ENCODE measurements at regions not wholly inside any gene's neighbourhood (a gene's known extent, or its start where the extent isn't known, plus 50 kb on each side); places are given as distances from the start of the nearest gene placed in this dataset.

DNA sequence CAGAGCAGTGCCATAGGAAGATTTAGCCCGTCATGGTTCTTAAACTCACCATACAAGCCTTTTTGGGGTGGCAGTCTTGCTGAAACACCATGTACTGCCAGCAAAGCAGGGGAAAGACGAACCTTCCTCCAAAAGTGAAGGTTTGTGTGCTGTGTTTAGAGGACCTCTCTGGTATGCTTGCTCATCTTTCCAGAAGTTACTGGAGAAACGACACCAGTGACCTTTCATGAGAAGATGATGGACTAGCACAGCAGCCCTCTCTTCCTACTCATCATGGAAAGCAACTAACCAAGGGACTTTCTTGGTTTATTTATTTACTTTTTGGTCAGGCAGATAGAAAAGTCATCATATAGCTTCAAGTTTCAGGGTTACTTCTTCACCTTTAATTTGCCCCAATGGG lies 247.4 kb downstream of the PTEN start:
- no peak overlapping the region for H3K27ac ChIP-seq (ENCODE audit: low read depth in 2 of 2, low read length in 2 of 2)
- no peaks in the 10 kb centered on the region for H3K27me3 ChIP-seq (ENCODE audit: control insufficient read depth, insufficient read depth, low read length)
- H3K36me3 ChIP-seq (ENCODE audit: control insufficient read depth in 2 of 3, insufficient read depth in 3 of 3, low read length in 3 of 3): no peaks in the 10 kb centered on the region
- H3K4me1 ChIP-seq (ENCODE audit: control insufficient read depth in 2 of 3, insufficient read depth in 2 of 3, low read depth in 1 of 3, low read length in 3 of 3): no peaks in the 10 kb centered on the region
- no peak for FAIRE-seq
- TF ChIP-seq, protein P1, sequence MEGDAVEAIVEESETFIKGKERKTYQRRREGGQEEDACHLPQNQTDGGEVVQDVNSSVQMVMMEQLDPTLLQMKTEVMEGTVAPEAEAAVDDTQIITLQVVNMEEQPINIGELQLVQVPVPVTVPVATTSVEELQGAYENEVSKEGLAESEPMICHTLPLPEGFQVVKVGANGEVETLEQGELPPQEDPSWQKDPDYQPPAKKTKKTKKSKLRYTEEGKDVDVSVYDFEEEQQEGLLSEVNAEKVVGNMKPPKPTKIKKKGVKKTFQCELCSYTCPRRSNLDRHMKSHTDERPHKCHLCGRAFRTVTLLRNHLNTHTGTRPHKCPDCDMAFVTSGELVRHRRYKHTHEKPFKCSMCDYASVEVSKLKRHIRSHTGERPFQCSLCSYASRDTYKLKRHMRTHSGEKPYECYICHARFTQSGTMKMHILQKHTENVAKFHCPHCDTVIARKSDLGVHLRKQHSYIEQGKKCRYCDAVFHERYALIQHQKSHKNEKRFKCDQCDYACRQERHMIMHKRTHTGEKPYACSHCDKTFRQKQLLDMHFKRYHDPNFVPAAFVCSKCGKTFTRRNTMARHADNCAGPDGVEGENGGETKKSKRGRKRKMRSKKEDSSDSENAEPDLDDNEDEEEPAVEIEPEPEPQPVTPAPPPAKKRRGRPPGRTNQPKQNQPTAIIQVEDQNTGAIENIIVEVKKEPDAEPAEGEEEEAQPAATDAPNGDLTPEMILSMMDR (IDR thresholded peaks at IDR 0.05; ENCODE audit: borderline replicate concordance, extremely low read depth, insufficient read depth): no peak
- DNase-seq: no peak
- intact Hi-C loops (cut with DNase I): no loop called here
- no peak overlapping the region for H3K4me3 ChIP-seq (ENCODE audit: low read length in 3 of 3)
- H3K9me3 ChIP-seq (ENCODE audit: control insufficient read depth in 2 of 3, insufficient read depth in 1 of 3, low read length in 3 of 3): no peaks in the 10 kb centered on the region
- H3K9ac ChIP-seq (ENCODE audit: low read length in 3 of 3): no peak overlapping the region

DNA sequence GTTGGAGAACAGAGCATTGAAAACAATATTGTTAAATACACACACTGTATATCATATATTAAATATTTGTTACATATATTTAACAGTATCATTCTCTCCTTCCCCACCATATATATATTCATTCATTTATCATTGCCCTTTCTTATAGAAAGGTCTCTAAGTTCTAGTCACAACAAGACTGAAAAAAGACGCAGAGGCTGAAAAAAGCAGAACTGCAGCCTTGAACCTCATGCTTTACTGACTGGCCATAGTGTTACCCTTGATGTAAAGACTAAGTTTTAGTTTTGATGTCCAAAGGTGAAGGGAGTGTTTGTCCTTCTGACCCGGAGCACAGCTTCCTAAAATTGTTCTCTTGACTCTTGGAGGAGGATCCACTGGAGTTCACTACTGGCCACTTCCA lies 247.9 kb downstream of the PTEN start:
- DNase-seq: no peak
- intact Hi-C loops (cut with DNase I): no loop called here
- no peak overlapping the region for H3K4me3 ChIP-seq (ENCODE audit: low read length in 3 of 3)
- H3K9me3 ChIP-seq (ENCODE audit: control insufficient read depth in 2 of 3, insufficient read depth in 1 of 3, low read length in 3 of 3): no peaks in the 10 kb centered on the region
- H3K36me3 ChIP-seq (ENCODE audit: control insufficient read depth in 2 of 3, insufficient read depth in 3 of 3, low read length in 3 of 3): no peaks in the 10 kb centered on the region
- H3K4me1 ChIP-seq (ENCODE audit: control insufficient read depth in 2 of 3, insufficient read depth in 2 of 3, low read depth in 1 of 3, low read length in 3 of 3): no peaks in the 10 kb centered on the region
- TF ChIP-seq, protein P1 (IDR thresholded peaks at IDR 0.05; ENCODE audit: borderline replicate concordance, extremely low read depth, insufficient read depth): no peak
- H3K27ac ChIP-seq (ENCODE audit: low read depth in 2 of 2, low read length in 2 of 2): no peak overlapping the region
- H3K9ac ChIP-seq (ENCODE audit: low read length in 3 of 3): no peak overlapping the region
- no peak for FAIRE-seq
- no peaks in the 10 kb centered on the region for H3K27me3 ChIP-seq (ENCODE audit: control insufficient read depth, insufficient read depth, low read length)

DNA sequence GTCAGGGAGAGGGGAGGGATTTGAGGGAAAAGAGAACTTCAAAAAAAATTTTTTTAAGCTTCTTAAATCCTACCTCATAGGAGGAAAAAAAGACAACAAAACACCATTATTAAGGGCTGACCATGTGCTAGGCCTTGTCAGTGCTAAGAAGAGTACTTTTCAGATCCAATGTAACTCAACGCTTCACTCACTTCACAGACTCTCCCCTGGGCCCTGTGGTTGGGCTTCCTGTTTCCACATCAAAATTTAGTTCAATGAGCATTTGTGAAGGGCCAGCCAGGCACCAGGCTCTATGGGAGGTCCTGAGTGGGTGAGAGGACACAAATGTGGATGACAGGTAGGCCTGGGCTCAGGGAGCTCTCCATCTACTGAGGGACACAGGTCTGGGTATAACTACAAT lies 249.8 kb downstream of the PTEN start:
- Histone ChIP-seq H3K27ac (ENCODE audit: low read depth in 2 of 2, low read length in 2 of 2) (no peak overlapping the region), H3K27me3 (ENCODE audit: control insufficient read depth, insufficient read depth, low read length) (no peaks in the 10 kb centered on the region), H3K4me3 (ENCODE audit: low read length in 3 of 3) (no peak overlapping the region), H3K4me1 (ENCODE audit: control insufficient read depth in 2 of 3, insufficient read depth in 2 of 3, low read depth in 1 of 3, low read length in 3 of 3) (no peaks in the 10 kb centered on the region), H3K9me3 (ENCODE audit: control insufficient read depth in 2 of 3, insufficient read depth in 1 of 3, low read length in 3 of 3) (no peaks in the 10 kb centered on the region), H3K9ac (ENCODE audit: low read length in 3 of 3) (no peak overlapping the region), H3K36me3 (ENCODE audit: control insufficient read depth in 2 of 3, insufficient read depth in 3 of 3, low read length in 3 of 3) (no peaks in the 10 kb centered on the region)
- TF ChIP-seq, protein P1 (IDR thresholded peaks at IDR 0.05; ENCODE audit: borderline replicate concordance, extremely low read depth, insufficient read depth): no peak
- intact Hi-C loops (cut with DNase I): no loop called here
- FAIRE-seq (no peak), DNase-seq (no peak)

DNA sequence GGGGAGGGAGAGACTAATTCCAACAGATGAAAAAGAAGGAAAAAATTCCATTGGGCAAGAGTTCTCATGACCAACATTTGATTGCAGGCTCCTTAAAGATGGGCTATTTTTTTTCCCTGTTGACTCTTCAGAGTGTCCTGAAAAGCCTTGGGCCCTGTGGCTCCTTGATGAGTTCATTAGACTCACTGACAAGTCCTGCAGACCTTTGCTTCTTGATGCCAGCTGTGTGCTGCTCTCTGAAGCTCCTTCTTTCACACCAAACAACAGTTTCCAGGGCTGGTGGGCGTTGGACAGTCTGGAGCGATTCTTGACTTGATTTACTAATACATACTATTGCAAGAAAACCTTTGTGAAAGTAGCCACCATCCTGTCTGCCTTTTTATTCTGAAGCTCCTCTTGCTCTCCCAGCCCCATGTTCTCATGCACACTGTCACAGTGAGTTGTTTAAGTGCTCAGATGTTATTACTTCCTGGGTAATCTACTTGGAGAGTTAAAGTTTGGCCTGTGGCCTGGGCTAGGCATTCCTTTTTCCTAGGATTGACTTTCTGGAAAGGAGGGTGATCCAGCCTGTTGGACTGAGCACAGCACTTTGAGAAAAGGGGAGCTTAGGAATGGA lies 250.3 kb downstream of the PTEN start:
- Histone ChIP-seq H3K9me3 (ENCODE audit: control insufficient read depth in 2 of 3, insufficient read depth in 1 of 3, low read length in 3 of 3) (no peaks in the 10 kb centered on the region), H3K27ac (ENCODE audit: low read depth in 2 of 2, low read length in 2 of 2) (no peak overlapping the region), H3K4me3 (ENCODE audit: low read length in 3 of 3) (no peak overlapping the region), H3K36me3 (ENCODE audit: control insufficient read depth in 2 of 3, insufficient read depth in 3 of 3, low read length in 3 of 3) (no peaks in the 10 kb centered on the region), H3K9ac (ENCODE audit: low read length in 3 of 3) (peak overlapping the region in 1 of 3 donors; percentile 4), H3K27me3 (ENCODE audit: control insufficient read depth, insufficient read depth, low read length) (no peaks in the 10 kb centered on the region), H3K4me1 (ENCODE audit: control insufficient read depth in 2 of 3, insufficient read depth in 2 of 3, low read depth in 1 of 3, low read length in 3 of 3) (no peaks in the 10 kb centered on the region)
- intact Hi-C loops (cut with DNase I): no loop called here
- DNase-seq (no peak), FAIRE-seq (no peak)
- TF ChIP-seq, protein P1 (IDR thresholded peaks at IDR 0.05; ENCODE audit: borderline replicate concordance, extremely low read depth, insufficient read depth): no peak

Data from kidney (tissue), 13 donors.